T-helper 22 cell (primary cell): ENCODE measurements at regions not wholly inside any gene's neighbourhood (a gene's known extent, or its start where the extent isn't known, plus 50 kb on each side); places are given as distances from the start of the nearest gene placed in this dataset.

Experiments used
- DNase-seq: peaks from one replicate; pipeline ENCODE4 v3.0.0-alpha.2; 2020; ENCODE audit warnings: low read depth

DNA sequence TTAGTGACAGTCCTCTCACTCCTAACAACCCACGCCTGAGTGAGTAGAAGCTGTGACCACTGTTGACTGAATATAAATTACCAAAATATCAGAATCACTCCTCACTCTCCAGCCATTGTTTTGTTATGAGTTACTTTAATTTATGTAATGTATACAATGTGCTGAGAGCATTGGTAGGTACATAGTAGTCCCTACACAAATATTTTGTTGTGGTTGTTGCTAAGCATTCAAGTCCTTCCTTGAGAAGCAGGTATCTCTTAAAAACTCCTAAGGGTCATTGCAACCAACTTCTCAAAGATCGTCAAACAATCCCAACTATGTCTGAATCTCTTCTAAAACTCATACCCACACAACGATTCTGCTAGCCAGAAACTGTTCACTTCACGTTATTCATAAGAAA, 476.8 kb upstream of the TNP1 start:
- no peak for DNase-seq

DNA sequence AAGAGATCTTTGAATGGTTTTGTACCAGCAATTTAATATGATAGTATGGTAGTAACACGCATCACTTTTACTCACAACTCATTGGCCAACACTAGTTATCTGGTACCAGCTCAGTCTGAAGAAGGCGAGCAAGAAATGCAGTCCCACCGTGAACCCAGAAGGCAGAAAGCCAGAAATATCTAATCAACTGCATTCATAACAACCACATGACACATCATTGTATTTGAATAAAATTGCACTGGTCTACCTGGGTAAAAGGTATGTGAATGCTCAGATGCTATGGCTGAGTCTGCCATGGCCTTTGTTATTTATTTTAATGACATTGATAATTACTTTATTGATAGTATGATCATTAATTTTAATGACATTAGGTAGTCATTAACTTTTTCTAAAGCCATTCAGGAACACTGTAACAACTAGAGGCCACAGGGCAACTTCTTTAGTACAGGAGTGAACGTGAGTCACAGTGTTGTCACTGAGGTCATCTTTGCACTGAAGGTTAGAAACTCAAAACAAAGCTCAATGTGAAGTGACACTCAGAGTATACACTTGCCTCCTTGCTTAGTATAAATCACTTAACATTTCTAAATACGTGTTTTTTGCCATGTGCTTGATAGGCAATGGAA, 475.6 kb upstream of the TNP1 start:
- no peak for DNase-seq

DNA sequence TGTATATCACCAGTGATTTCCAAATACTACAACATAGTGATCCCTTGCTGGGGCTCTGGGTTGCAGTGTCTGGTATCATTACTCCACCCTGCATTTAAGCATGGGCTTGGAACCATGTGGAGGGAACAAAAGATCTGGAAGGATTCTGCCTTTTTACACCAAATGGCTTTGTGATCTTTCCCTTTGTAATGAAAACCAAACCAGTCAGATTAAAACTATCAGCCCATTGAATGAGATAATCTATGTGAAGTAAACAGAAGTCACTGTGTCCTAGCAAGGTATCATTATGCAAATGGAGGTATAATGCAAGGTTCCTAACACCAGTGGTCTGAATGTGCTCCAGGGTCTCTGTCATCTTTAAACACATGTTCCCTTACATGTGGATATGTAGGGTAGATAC, 474.7 kb upstream of the TNP1 start:
- no peak for DNase-seq

DNA sequence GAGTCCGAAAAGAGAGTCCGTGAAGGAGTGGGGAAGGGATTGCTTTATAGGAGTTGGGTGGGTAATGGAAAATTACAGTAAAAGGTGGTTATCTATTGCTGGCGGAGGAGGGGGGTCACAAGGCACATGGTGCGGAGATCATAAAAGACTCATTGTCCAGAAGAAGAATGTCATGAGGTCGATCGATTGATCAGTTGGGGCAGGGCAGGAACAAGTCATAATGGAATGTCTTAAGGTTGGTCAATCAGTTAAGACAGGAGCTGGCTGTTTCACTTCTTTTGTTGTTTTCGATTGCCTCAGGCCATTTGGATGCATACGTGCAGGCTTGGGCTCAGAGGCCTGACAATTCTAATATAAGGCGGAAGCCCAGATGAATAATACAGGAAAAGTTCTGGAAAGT, 473.0 kb upstream of the TNP1 start:
- no peak for DNase-seq

DNA sequence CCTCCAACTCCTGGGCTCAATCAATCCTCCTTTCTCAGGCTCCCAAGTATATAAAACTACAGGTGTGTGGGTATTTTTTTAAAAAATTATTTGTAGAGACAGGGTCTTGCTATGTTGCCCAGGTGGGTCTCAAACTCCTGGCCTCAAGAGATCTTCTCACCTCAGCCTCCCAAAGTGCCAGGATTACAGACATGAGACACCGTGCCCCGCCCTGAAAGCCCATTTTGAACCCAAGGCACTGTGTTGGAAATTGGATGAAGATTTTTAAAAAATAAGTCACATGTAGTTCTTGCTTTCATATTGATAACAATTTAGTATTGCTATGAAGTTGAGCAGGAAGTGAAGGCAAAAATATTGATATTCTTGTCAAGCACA, 472.5 kb upstream of the TNP1 start:
- DNase-seq: no peak

DNA sequence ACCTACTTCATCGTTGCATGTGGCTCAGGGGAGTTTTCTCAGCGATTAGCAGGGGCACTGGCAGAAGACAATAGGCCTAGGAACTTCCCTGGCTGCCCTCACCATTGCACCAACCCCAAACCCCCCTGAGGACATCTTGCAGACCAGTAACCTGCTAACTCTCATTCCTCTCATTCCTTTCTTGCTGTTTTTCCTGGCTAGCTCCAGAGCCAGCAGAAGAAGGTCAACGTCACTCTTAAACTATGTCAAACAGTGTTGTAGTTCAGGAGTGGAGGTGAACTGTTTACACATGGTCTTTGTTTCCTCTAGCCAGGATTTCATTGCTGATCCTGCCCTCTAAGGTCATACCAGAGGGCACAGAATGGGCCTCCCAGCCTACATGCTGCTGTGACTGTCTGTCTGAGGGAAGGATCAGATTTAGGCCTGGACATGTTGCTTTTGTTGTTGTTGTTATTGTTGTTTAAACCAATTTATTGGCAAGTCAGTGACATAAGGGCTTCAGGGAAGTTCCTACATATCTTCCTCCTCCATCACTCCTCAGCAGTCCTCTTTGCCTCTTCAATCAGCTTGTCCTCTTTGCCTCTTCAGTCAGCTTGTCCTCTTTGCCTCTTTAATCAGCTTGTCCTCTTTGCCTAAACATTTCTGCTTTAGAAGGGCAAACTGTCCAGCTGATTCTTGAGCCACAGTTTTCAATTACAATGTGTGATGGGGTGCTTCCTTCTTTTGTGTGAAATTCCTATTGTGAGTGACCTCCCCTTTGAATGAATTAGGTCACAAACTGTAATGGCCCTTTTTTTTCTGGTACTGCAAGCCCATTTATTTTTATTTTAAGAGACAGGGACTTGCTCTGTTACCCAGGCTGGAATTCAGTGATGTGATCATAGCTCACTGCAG, 471.9 kb upstream of the TNP1 start:
- no peak for DNase-seq

DNA sequence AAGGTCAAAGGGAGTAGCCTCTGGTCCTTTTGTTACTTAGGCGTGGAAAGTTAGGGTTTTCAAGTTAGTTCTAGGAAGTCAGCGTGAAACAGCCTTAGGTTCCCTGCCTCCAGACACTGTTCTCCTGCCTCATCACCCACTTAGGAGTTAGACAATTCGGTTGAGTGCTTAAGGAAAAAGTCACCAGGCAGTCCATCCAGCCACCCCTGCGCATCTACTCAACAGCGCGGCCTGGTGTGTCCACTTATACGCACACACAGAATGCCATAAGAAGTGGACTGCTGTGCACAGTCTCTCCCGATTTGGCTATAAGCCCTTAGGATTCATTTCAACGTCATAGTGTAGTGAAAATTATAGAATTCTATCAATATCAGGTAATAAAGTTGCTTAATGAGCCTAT, 470.8 kb upstream of the TNP1 start:
- no peak for DNase-seq

DNA sequence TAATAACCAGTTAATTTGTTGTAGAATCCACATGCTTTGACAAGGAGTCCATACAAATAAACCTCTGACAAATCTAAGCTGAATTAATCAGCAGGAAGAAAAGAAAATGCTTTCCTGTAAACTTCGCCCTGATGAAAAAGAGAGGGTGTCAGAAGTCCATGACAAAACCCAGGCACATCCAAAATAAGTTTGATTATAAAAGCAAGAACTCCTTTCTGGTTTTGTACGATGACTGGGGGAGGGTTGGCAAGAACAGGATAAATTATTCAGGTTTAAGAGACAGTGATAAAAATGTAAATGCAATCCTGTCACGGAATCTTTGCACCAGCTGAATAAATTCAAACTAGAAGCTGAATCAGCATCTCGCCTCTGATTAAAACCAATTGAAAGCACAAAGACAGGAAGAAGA, 469.2 kb upstream of the TNP1 start:
- no peak for DNase-seq

DNA sequence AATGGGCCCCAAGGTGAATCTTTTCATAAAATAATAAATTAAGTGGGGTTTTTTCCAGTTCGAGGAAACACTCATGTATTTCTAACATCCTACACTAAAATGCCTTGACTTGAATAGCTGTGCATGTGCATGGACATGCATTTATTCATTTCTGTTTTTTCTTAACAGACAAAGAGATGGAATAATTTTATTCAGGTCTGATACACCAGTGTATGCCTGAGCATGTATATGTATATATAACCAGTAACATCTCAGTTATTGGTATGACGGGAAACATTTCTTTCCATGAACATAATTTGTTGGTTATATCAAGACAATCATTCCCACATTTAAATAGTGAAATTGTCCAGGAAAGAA, 468.7 kb upstream of the TNP1 start:
- DNase-seq: no peak

DNA sequence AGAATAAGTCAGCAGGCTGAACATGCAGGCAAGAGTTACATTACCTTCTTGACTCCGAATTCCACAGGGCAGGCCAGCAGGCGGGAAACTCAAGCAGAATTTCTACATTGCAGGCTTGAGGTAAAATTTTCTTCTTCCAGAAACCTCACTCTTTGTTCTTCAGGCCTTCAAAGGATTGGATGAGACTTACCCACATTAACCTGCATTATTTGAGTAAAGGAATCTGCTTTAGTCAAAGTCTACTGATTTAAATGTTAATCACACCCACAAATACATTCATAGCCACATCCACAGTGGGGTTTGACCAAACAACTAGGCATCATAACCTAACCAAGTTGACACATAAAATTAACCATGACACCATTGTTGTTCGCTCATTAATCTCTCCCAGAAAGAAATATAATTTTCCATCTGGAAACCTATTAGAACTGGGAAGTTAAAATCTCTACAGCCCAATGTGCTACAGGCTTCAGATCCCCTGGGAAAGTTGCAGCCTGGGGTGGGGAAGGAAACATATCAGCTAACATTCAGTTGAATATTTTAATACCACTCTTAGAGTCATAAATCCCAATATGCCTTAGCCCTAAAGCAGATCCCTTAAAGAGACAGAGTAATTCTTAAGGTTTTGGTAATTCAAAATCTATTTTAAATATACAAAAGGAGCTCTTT, 468.2 kb upstream of the TNP1 start:
- DNase-seq: no peak

DNA sequence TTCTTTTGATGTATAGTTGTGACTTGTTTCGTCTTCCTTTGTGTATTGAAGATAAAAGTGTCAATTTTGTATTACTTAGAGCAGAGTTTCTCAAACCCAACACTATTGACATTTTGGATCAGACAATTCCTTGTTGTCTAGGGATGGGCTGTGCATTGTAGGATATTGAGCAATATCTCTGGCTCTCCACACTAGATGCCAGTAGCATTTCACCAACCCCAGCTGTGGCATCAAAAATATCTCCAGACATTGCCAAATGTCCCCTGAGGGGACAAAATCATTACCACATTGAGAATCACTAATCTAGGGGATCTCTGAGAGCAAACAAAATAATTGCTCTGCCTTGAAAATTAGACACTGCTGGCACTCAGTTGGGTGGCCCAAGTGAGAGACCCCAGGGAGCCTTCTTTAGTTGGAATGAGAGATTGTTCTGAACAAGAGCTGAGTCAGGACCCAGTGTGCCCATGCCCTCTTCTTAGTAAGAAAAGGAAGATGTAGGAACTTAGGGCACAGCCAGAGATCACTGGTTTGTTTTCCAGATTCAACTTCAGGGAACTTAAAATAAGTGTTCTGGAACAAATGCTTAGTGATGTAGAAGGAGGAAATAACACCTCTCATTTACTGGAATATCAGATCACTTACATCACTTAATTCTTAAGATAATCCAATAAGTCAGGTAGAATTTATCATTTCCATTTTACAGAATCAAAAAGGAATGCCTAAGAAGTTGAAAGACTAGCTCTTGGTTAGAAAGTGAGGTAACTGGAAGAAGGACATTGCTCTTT, 466.6 kb upstream of the TNP1 start:
- no peak for DNase-seq

DNA sequence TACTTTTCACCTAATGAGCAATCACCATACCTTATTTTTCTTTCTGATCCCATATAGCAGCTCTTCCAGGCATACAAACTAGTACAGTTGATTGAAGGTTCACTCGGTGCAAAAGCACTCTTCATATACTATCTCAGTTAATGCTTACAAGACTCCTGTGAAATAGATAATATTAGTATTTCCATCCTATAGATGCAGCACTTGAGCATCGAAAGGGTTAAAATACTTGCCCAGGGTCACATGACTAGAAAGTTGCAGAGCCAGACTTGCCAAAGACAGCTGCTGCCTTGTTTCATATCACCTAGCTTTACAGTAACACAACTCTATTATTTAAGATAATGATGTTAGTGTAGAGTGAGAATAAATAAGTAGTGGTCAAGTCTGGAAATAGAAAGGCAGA, 466.0 kb upstream of the TNP1 start:
- no peak for DNase-seq

DNA sequence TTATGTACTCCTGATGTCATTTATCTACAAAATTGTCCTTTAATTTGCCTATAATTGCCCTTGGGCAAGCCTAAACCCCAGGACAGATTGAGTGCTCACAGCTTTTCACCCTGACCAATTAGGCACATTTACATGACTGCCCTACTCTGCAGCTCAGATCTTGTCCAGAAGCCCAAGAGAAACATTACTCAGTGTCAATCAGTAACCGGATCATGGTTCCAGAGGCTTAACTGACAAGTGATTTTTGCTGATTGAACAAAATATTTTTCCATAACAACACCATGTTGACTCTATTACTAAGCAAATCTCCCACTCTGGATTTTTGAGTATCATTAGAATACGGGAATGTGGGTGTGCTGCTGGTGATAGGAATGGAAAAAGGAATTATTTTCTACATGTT, 465.4 kb upstream of the TNP1 start:
- DNase-seq: no peak

DNA sequence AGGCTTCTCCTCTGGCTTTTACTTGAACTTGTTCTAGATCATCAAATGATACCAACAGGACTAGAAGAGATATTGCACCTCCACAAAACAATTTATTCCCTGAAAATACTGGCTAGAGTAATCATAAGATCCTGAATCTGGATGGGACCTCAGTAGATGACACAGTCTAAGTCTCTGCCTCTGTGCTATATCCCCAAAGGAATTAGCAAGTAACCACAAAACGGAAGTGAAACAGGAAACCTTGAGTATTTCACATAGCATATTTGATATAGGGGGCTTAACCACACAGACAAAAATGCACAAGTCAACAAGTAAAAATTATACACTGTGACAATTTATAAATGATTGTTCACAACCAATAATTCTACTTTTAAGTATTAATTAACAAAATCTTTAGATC, 456.9 kb upstream of the TNP1 start:
- DNase-seq: no peak

DNA sequence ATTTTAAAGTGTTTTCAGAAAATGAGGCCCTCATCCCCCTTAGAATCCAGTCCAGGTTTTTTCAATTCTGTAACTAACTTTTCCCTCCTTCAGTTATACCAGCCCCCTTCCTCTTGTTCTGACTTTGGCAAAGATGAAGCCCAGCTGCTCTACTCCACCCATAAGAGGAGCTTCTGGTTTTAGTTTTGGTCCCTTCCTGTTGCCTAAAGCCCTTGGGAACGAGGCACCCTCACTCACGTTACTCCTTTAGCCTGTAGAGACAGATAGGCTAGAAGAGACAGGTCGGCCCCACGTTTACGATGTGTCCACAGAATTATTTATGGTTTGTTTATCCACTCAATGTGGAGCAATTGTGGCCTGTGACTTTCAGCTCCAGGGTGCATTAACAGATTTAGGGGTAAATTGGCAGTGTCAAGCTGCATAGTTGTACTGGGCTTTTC, 454.2 kb upstream of the TNP1 start:
- no peak for DNase-seq

DNA sequence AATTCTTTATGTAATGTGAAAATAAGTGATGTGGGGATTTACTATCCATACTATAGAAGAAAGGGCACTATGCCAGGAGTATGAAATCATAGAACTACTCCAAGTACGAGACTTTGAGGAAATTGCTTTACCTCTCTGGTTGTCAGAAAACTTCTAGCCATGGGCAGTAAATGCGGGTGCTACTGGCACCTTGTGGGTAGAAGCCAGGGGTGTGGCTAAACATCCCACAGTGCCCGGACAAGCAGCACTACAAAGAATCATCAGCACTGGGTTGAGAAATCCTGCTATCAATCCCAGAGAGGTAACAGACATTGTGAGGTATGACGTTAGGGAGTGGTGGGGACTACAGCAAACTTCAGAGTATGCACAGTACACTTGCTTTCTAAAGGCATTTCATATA, 453.5 kb upstream of the TNP1 start:
- no peak for DNase-seq

DNA sequence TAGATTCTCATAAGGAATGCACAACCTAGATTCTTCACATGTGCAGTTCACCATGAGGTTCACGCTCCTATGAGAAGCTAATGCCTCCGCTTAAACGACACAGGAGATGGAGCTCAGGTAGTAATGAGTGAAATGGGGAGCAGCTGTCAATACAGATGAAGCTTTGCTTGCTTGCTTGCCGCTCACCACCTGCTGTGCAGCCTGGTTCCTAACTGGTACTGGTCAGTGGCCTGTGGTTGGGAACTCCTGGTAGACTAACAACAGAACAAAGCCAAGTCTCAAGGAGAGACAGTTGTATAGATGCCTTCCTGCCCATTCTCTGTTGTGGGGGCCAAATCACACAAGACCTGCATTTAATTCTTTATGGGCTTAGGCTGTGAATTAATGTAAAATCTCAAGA, 449.2 kb upstream of the TNP1 start:
- no peak for DNase-seq

DNA sequence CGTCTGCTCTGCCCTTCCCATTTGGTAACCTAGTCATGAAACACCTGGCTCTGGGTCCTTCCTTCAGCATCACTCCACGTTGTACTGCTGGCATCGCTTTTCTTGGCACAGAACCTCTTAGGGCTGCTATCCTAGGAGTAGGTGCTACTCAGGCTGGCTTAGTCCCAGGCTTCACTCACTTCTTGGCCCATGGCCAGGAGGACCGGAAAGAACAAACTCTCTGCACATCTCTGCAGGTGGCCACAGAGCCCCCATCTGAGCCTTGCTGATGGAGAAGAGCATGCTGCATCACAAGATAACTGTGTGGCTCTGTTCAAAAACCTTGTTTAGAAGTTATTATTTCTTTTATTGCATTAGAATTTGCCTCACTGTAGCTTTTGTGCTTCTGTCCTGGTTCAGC, 447.2 kb upstream of the TNP1 start:
- no peak for DNase-seq

DNA sequence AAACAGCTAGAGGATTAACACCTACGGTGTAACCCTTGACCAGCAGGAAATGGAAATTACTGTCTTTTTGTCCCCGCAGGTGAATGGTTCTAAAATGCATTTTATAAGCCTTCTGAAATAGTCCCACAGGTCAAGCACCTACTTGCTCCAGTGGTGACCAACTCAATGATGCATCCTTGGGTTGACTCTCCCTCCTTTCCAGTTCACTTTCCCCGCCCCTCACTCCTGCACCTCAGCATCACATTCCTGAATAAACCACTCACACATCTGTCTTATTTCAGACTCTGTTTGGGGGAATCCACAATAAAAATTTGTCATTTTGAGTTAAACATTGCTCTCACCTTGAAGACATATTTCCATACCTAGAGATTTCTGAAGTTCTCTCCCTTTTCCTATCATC, 446.0 kb upstream of the TNP1 start:
- no peak for DNase-seq

DNA sequence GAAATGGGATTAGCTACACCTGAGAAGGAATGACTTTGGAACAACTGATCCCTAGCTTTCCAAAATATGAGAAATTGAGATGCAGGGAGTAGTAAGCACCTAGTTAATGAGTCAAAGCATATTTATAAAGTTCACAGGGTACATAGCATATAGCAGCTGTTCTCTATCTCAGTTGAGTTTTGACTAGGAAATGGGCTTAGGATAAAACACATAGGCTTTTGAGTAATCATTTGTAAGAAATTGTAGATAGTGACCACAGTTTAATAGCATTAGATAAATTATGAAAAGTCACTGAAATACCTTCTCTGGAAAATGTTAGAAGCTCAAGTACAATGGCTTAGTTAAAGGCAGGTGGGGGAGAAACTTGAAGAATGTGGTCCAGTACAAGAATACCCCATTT, 444.7 kb upstream of the TNP1 start:
- DNase-seq: no peak

DNA sequence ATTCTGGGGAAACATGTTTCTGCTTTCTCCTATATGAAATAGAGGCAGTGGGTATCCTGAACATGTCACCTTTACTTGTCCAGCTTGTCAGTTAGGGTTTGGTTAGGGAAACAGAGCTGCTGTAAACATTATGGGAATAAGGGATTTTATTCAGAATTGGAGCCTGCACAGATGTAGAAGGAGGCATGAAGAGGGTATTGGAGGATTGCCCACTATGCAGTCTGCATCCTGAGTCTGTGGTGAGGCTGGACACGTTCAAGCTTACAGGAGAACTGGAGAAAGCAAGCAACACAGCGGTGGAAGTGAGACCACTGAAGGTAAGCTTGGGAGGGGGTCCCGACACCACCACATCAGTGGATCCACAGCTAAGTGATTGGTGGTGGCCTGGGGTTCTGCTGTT, 443.0 kb upstream of the TNP1 start:
- no peak for DNase-seq

DNA sequence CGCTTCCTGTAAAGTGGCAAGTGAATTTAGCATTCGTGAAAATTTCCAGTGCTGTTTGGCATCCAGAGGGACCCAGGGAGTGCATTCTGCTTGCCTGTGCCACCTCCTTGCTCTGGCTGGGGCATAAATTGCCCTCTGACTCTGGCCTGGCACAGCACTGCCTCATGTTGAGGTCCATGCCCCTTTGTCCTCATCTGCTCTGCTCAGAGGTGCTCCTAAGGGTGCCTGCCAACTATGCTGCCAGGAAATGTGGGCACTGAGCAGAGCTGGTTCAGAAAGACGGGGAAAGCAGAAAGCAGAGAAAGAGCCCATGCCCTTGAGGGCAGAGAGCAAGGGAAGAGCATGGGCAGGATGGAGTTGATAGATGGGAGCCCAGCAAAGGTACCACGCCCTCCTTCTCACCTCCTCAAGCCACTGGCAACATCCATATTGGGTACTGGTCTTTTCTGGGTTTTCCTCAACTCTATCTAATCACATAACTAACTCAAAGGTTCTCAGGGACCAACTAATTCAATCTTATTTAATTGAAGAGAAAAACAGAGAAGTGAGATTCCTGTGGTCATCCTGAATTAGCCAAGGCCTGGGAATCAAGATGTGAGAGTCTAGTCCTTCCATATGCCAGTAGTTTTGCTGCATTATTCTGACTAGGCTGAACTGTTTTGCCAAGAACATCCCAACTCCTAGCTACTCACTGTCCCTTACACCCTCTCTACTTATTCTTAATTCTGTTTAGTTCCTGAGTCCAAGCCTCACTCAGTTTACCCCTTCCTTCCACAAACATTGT, 441.5 kb upstream of the TNP1 start:
- no peak for DNase-seq
